H1 (cell line): ENCODE measurements at regions not wholly inside any gene's neighbourhood (a gene's known extent, or its start where the extent isn't known, plus 50 kb on each side); places are given as distances from the start of the nearest gene placed in this dataset.

Source experiments
- CTCF ChIA-PET: fragments of 300-600 bp; sonication (Branson Sonifier 250); formaldehyde crosslinking; loops from one replicate; lab custom pipeline; 2021; ENCODE audit not compliant: partially characterized antibody; lab: Charles Lee
- POLR2A ChIA-PET: fragments of 300-600 bp; sonication (Branson Sonifier 250); formaldehyde crosslinking; loops from one replicate; lab custom pipeline; 2021; ENCODE audit warnings: inconsistent platforms; ENCODE audit not compliant: partially characterized antibody; lab: Charles Lee
- DNase-seq, 2 experiments: peaks; one replicate each; pipeline versions ENCODE4 v3.0.0 to v3.0.0-alpha.2; 2010 to 2022; ENCODE audit warnings: low spot score in 2 of 2, low read depth in 1 of 2, mixed read lengths in 1 of 2
- FAIRE-seq: peaks from 2 replicates; lab custom pipeline; 2011; peaks lifted over from hg19 to GRCh38; lab: Jason Lieb, UNC
- H2AFZ ChIP-seq: 2 replicates; pipeline ENCODE4 v1.8.1; 2012; ENCODE audit warnings: low read length, inconsistent platforms
- H2AK5ac ChIP-seq: 2 replicates; pipeline ENCODE4 v1.6.1; 2013; ENCODE audit warnings: low read depth, low read length
- H2BK120ac ChIP-seq: replicated peaks from 2 replicates; pipeline ENCODE3; 2013; ENCODE audit warnings: low read depth, low read length, inconsistent platforms
- H2BK12ac ChIP-seq: 2 replicates; pipeline ENCODE4 v1.6.1; 2013; ENCODE audit warnings: low read depth, low read length
- H2BK15ac ChIP-seq: 2 replicates; pipeline ENCODE4 v1.6.1; 2013; ENCODE audit warnings: low read length
- H2BK20ac ChIP-seq: 2 replicates; pipeline ENCODE4 v1.6.1; 2013; ENCODE audit warnings: low read length
- H2BK5ac ChIP-seq: 2 replicates; pipeline ENCODE4 v1.6.1; 2013; ENCODE audit warnings: low read depth, low read length
- H3K14ac ChIP-seq: 2 replicates; pipeline ENCODE4 v1.6.1; 2013; ENCODE audit warnings: inconsistent platforms; ENCODE audit not compliant: insufficient read length
- H3K18ac ChIP-seq: 2 replicates; pipeline ENCODE4 v1.6.1; 2013; ENCODE audit warnings: low read length; ENCODE audit errors: extremely low read depth
- H3K23ac ChIP-seq: 2 replicates; pipeline ENCODE4 v1.6.1; 2013; ENCODE audit warnings: inconsistent platforms; ENCODE audit not compliant: insufficient read length
- H3K23me2 ChIP-seq: 2 replicates; pipeline ENCODE4 v1.6.1; 2013; ENCODE audit warnings: low read depth, low read length
- H3K27ac ChIP-seq: 2 replicates; pipeline ENCODE4 v1.6.1; 2011; ENCODE audit warnings: low read depth, low read length, inconsistent platforms
- H3K27me3 ChIP-seq, 4 experiments: replicated peaks in 1 of 4; 1 replicate in 1 of 4; 2 replicates in 3 of 4; pipeline versions ENCODE4 v1.6.1 to v1.8.1; 2011 to 2013; ENCODE audit warnings: low read length in 3 of 4, mild to moderate bottlenecking in 3 of 4, inconsistent platforms in 2 of 4, mixed read lengths in 2 of 4, moderate library complexity in 1 of 4; ENCODE audit not compliant: control insufficient read depth in 3 of 4, insufficient read depth in 3 of 4; ENCODE audit errors: extremely low read depth in 1 of 4
- H3K36me3 ChIP-seq, 4 experiments: 2 replicates each; pipeline versions ENCODE4 v1.6.1 to v1.8.1; 2011 to 2013; ENCODE audit warnings: mild to moderate bottlenecking in 4 of 4, low read length in 3 of 4, moderate library complexity in 2 of 4, control low read depth in 1 of 4, inconsistent platforms in 1 of 4; ENCODE audit not compliant: insufficient read depth in 4 of 4, control insufficient read depth in 2 of 4
- H3K4ac ChIP-seq: replicated peaks from 2 replicates; pipeline ENCODE3; 2013; ENCODE audit warnings: low read length, low read depth, mixed read lengths, inconsistent platforms; ENCODE audit not compliant: insufficient read length
- H3K4me1 ChIP-seq, 4 experiments: replicated peaks in 1 of 4; 1 replicate in 1 of 4; 2 replicates in 3 of 4; pipeline versions ENCODE4 v1.6.1 to v1.8.1; 2011 to 2013; ENCODE audit warnings: low read length in 3 of 4, inconsistent platforms in 2 of 4, mixed read lengths in 1 of 4; ENCODE audit not compliant: insufficient read depth in 4 of 4, control insufficient read depth in 3 of 4
- H3K4me2 ChIP-seq, 2 experiments: 2 replicates each; pipeline versions ENCODE4 v1.6.1 to v1.8.1; 2011 to 2013; ENCODE audit warnings: low read depth in 2 of 2, low read length in 2 of 2, control low read depth in 1 of 2, inconsistent platforms in 1 of 2, mild to moderate bottlenecking in 1 of 2; ENCODE audit not compliant: insufficient read depth in 1 of 2
- H3K4me3 ChIP-seq, 4 experiments: fragments of 200-600, 300-600 bp in 1 of 4; sonication (generic), shearing (Covaris generic), sonication (Bioruptor Twin) in 1 of 4; 2 replicates each; pipeline versions ENCODE4 v1.5.1 to v1.8.1; 2011 to 2016; ENCODE audit warnings: low read length in 4 of 4, low read depth in 3 of 4, control low read depth in 2 of 4, inconsistent platforms in 2 of 4, mild to moderate bottlenecking in 2 of 4, mixed read lengths in 1 of 4, moderate library complexity in 1 of 4; ENCODE audit not compliant: insufficient read depth in 2 of 4; ENCODE audit errors: extremely low read depth in 1 of 4
- H3K56ac ChIP-seq: replicated peaks from 2 replicates; pipeline ENCODE3; 2013; ENCODE audit warnings: low read depth, mild to moderate bottlenecking, mixed read lengths, low read length, inconsistent platforms; ENCODE audit not compliant: insufficient read length
- H3K79me1 ChIP-seq: 2 replicates; pipeline ENCODE4 v1.6.1; 2013; ENCODE audit warnings: low read depth, low read length, control low read depth
- H3K79me2 ChIP-seq, 2 experiments: 2 replicates each; pipeline versions ENCODE4 v1.6.1 to v1.8.1; 2012 to 2013; ENCODE audit warnings: low read length in 2 of 2, mild to moderate bottlenecking in 2 of 2, inconsistent platforms in 1 of 2; ENCODE audit not compliant: insufficient read depth in 2 of 2, control insufficient read depth in 1 of 2
- H3K9ac ChIP-seq, 4 experiments: replicated peaks in 1 of 4; 1 replicate in 1 of 4; 2 replicates in 3 of 4; pipeline versions ENCODE4 v1.6.1 to v1.8.1; 2011 to 2013; ENCODE audit warnings: low read depth in 3 of 4, low read length in 3 of 4, control low read depth in 2 of 4, mild to moderate bottlenecking in 2 of 4, moderate library complexity in 2 of 4, inconsistent platforms in 1 of 4; ENCODE audit errors: extremely low read depth in 1 of 4
- H3K9me3 ChIP-seq, 2 experiments: 2 replicates each; pipeline versions ENCODE4 v1.6.1 to v1.8.1; 2012 to 2013; ENCODE audit warnings: mild to moderate bottlenecking in 2 of 2, moderate library complexity in 2 of 2, control low read depth in 1 of 2, inconsistent platforms in 1 of 2, low read depth in 1 of 2, low read length in 1 of 2, mixed read lengths in 1 of 2; ENCODE audit not compliant: insufficient read depth in 2 of 2
- H4K20me1 ChIP-seq, 2 experiments: replicated peaks in 1 of 2; 2 replicates each; pipeline versions ENCODE3 to v1.8.1; 2011 to 2013; ENCODE audit warnings: inconsistent platforms in 2 of 2, low read length in 2 of 2, mild to moderate bottlenecking in 1 of 2; ENCODE audit not compliant: insufficient read depth in 2 of 2, control insufficient read depth in 1 of 2
- H4K5ac ChIP-seq: 2 replicates; pipeline ENCODE4 v1.6.1; 2013; ENCODE audit warnings: low read length, low read depth, mixed read lengths, inconsistent platforms; ENCODE audit not compliant: insufficient read length
- H4K8ac ChIP-seq: 2 replicates; pipeline ENCODE4 v1.8.0; 2013; ENCODE audit warnings: mild to moderate bottlenecking, moderate library complexity, low read length, inconsistent platforms; ENCODE audit not compliant: insufficient read depth; ENCODE audit errors: extremely low read depth
- H4K91ac ChIP-seq: replicated peaks from 2 replicates; pipeline ENCODE3; 2013; ENCODE audit warnings: low read length, mixed read lengths, inconsistent platforms; ENCODE audit not compliant: insufficient read length
- CBX5 ChIP-seq: fragments of 300-800, 300-1000 bp; sonication (generic); IDR thresholded peaks from 2 replicates; pipeline ENCODE4 v1.7.1; 2016; ENCODE audit warnings: antibody characterized with exemption, low read length, low read depth
- CHD2 ChIP-seq: IDR thresholded peaks from 2 replicates; pipeline ENCODE4 v1.6.1; 2012; ENCODE audit warnings: low read length, improper control_type of control experiment
- E2F6 ChIP-seq: IDR thresholded peaks from 2 replicates; pipeline ENCODE4 v1.6.1; 2012; ENCODE audit warnings: inconsistent platforms
- EGR1 ChIP-seq: IDR thresholded peaks from 2 replicates; pipeline ENCODE4 v1.6.1; 2011; ENCODE audit warnings: low read depth, low read length, borderline replicate concordance
- GABPA ChIP-seq: IDR thresholded peaks from 2 replicates; pipeline ENCODE4 v1.6.1; 2011; ENCODE audit warnings: mild to moderate bottlenecking, low read length, moderate library complexity, borderline replicate concordance; ENCODE audit not compliant: insufficient read depth
- HDAC6 ChIP-seq: IDR thresholded peaks from one replicate; pipeline ENCODE4 v1.7.1; 2012; ENCODE audit warnings: low read depth, mild to moderate bottlenecking, inconsistent platforms, low read length, moderate library complexity
- JUN ChIP-seq: IDR thresholded peaks from 2 replicates; pipeline ENCODE4 v1.6.1; 2011; ENCODE audit warnings: low read depth, mild to moderate bottlenecking, improper control_type of control experiment, low read length
- KDM1A ChIP-seq: fragments of 200-600, 300-600 bp; sonication (generic); IDR thresholded peaks from 2 replicates; pipeline ENCODE4 v1.7.1; 2016; ENCODE audit warnings: mild to moderate bottlenecking, low read length, borderline replicate concordance
- POLR2AphosphoS5 ChIP-seq: IDR thresholded peaks from 2 replicates; pipeline ENCODE4 v1.6.1; 2011; ENCODE audit warnings: low read depth, low read length
- POU5F1 ChIP-seq: IDR thresholded peaks from 2 replicates; pipeline ENCODE4 v1.6.1; 2011; ENCODE audit warnings: low read depth, mild to moderate bottlenecking, low read length, moderate library complexity
- SIRT6 ChIP-seq: IDR thresholded peaks from one replicate; pipeline ENCODE4 v1.7.1; 2012; ENCODE audit warnings: low read length, inconsistent platforms
- SIX5 ChIP-seq: IDR thresholded peaks from 2 replicates; pipeline ENCODE4 v1.6.1; 2011; ENCODE audit warnings: mild to moderate bottlenecking, low read depth, low read length
- SUZ12 ChIP-seq: fragments of 200-600 bp; sonication (generic); IDR thresholded peaks from 2 replicates; pipeline ENCODE4 v1.6.1; 2012; ENCODE audit warnings: mild to moderate bottlenecking, inconsistent platforms, low read length, moderate library complexity, mixed read lengths
- TCF12 ChIP-seq: IDR thresholded peaks from 2 replicates; pipeline ENCODE4 v1.6.1; 2011; ENCODE audit warnings: low read depth, mild to moderate bottlenecking, low read length
- TEAD4 ChIP-seq: IDR thresholded peaks from 2 replicates; pipeline ENCODE4 v1.6.1; 2012; ENCODE audit warnings: low read depth, low read length, inconsistent platforms, mixed read lengths
- ZNF274 ChIP-seq: IDR thresholded peaks from 2 replicates; pipeline ENCODE4 v1.7.0; 2012; ENCODE audit warnings: low read length, borderline replicate concordance; ENCODE audit errors: extremely low read depth
- WGBS, 2 experiments: shearing (Covaris generic) in 1 of 2; methylation state at CpG; one replicate each; pipeline versions ENCODE4 v1.1.6 to v1.1.7; 2013 to 2015; ENCODE audit warnings: low lambda C conversion rate in 2 of 2, mixed read lengths in 2 of 2, inconsistent platforms in 1 of 2, low coverage in 1 of 2, missing lambda C conversion rate in 1 of 2; ENCODE audit not compliant: insufficient replicate concordance in 2 of 2, insufficient coverage in 1 of 2, insufficient read length in 1 of 2; ENCODE audit errors: extremely low coverage in 1 of 2, missing lambda C conversion rate in 1 of 2; 5-methylcytosine and 5-hydroxymethylcytosine counted together

GRCh38 chr5:142463904-142464303, 139.1 kb upstream of the SPRY4 start:
- Histone ChIP-seq H3K27me3 (no peaks in the 10 kb centered on the region), H3K23ac (no peak overlapping the region), H4K20me1 (no peaks in the 10 kb centered on the region), H2BK120ac (no peak overlapping the region), H3K79me1 (no peaks in the 10 kb centered on the region), H2BK5ac (no peak overlapping the region), H3K56ac (no peak overlapping the region), H2BK20ac (no peak overlapping the region), H3K4ac (no peak overlapping the region), H3K79me2 (no peaks in the 10 kb centered on the region), H3K4me3 (no peak overlapping the region), H3K18ac (no peak overlapping the region), H4K8ac (no peak overlapping the region), H2BK15ac (no peak overlapping the region), H3K36me3 (no peaks in the 10 kb centered on the region), H3K23me2 (no peaks in the 10 kb centered on the region), H3K14ac (no peak overlapping the region), H2AFZ (no peak overlapping the region), H4K5ac (no peak overlapping the region), H3K9me3 (peaks cover 0 to 3% of the 10 kb centered on the region in 2 experiments; a peak in 1 of 4 replicates), H3K4me2 (no peak overlapping the region), H3K27ac (no peak overlapping the region), H3K9ac (no peak overlapping the region), H4K91ac (no peak overlapping the region), H2BK12ac (no peak overlapping the region), H3K4me1 (no peaks in the 10 kb centered on the region), H2AK5ac (no peak overlapping the region)
- CTCF ChIA-PET: interaction anchor here (0.7 to 1.0 kb wide), 3 partner anchors 10 to 19 kb away, joined by 4 read pairs; no protein-coding TSS in a partner anchor
- FAIRE-seq (no peak), DNase-seq (no peak)
- WGBS, 2 experiments: 92% methylated on average over 2 of the region's 2 CpGs; no CpG with 5 or more reads in 1 of the 2 experiments
- POLR2A ChIA-PET: no interaction called here
- TF ChIP-seq TCF12 (no peak), POLR2AphosphoS5 (no peak), CHD2 (no peak), POU5F1 (no peak), CBX5 (no peak), KDM1A (no peak), JUN (no peak), E2F6 (no peak), EGR1 (no peak), SUZ12 (no peak), ZNF274 (no peak), TEAD4 (no peak), SIRT6 (no peak), SIX5 (no peak), GABPA (no peak), HDAC6 (no peak)
